ENCODE measurements at regions not wholly inside any gene's neighbourhood (a gene's known extent, or its start where the extent isn't known, plus 50 kb on each side); places are given as distances from the start of the nearest gene placed in this dataset.

GRCh38 chr9:103625161-103625804 is 468.8 kb upstream of the SMC2 start:
- TF ChIP-seq, protein P1, sequence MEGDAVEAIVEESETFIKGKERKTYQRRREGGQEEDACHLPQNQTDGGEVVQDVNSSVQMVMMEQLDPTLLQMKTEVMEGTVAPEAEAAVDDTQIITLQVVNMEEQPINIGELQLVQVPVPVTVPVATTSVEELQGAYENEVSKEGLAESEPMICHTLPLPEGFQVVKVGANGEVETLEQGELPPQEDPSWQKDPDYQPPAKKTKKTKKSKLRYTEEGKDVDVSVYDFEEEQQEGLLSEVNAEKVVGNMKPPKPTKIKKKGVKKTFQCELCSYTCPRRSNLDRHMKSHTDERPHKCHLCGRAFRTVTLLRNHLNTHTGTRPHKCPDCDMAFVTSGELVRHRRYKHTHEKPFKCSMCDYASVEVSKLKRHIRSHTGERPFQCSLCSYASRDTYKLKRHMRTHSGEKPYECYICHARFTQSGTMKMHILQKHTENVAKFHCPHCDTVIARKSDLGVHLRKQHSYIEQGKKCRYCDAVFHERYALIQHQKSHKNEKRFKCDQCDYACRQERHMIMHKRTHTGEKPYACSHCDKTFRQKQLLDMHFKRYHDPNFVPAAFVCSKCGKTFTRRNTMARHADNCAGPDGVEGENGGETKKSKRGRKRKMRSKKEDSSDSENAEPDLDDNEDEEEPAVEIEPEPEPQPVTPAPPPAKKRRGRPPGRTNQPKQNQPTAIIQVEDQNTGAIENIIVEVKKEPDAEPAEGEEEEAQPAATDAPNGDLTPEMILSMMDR (IDR thresholded peaks at IDR 0.05): no peak
- TF ChIP-seq EP300 (IDR thresholded peaks at IDR 0.05): no peak

Data from stomach (tissue), 4 donors.